DOHH2 (cell line): ENCODE measurements at regions not wholly inside any gene's neighbourhood (a gene's known extent, or its start where the extent isn't known, plus 50 kb on each side); places are given as distances from the start of the nearest gene placed in this dataset.
"Not testable (repeated sequence)": the region's sequence is repeated elsewhere in the genome, so short reads cannot be mapped to it uniquely, and the experiment has no call there.

ENCODE experiments used
- H3F3A ChIP-seq: fragments of 200-600 bp; sonication (generic), shearing (Covaris generic); 2 replicates; pipeline ENCODE4 v1.6.0; 2016; ENCODE audit warnings: antibody characterized with exemption, mild to moderate bottlenecking; ENCODE audit not compliant: control insufficient read depth, insufficient read depth
- H3K27ac ChIP-seq: fragments of 200-600 bp; sonication (generic); 2 replicates; pipeline ENCODE4 v1.5.1; 2014; ENCODE audit warnings: low read depth, mild to moderate bottlenecking, low read length, moderate library complexity
- H3K27me3 ChIP-seq: fragments of 200-600 bp; sonication (generic); 2 replicates; pipeline ENCODE4 v1.6.1; 2014; ENCODE audit warnings: mild to moderate bottlenecking, low read length, mixed read lengths; ENCODE audit not compliant: control insufficient read depth
- H3K36me3 ChIP-seq: fragments of 200-600 bp; sonication (generic); 2 replicates; pipeline ENCODE4 v1.6.1; 2014; ENCODE audit warnings: mild to moderate bottlenecking, low read length, moderate library complexity, mixed read lengths; ENCODE audit not compliant: control insufficient read depth
- H3K4me1 ChIP-seq: fragments of 200-600 bp; sonication (generic); 2 replicates; pipeline ENCODE4 v1.6.1; 2014; ENCODE audit warnings: mild to moderate bottlenecking, low read length, mixed read lengths; ENCODE audit not compliant: control insufficient read depth
- H3K4me2 ChIP-seq: fragments of 200-600 bp; sonication (generic); 2 replicates; pipeline ENCODE4 v1.6.0; 2014; ENCODE audit warnings: mild to moderate bottlenecking, low read length, moderate library complexity
- H3K4me3 ChIP-seq: fragments of 200-600 bp; sonication (generic); 2 replicates; pipeline ENCODE4 v1.5.1; 2014; ENCODE audit warnings: mild to moderate bottlenecking, low read length, mixed read lengths
- H3K79me2 ChIP-seq: fragments of 200-600 bp; sonication (generic); 2 replicates; pipeline ENCODE4 v1.6.1; 2014; ENCODE audit warnings: mild to moderate bottlenecking, low read length, mixed read lengths; ENCODE audit not compliant: control insufficient read depth
- H3K9me2 ChIP-seq: fragments of 200-600 bp; sonication (generic); replicated peaks from 2 replicates; pipeline ENCODE4 v1.6.1; 2014; ENCODE audit warnings: mild to moderate bottlenecking, low read length, mixed read lengths; ENCODE audit not compliant: control insufficient read depth
- H3K9me3 ChIP-seq: fragments of 200-600 bp; sonication (generic); 2 replicates; pipeline ENCODE4 v1.6.1; 2014; ENCODE audit warnings: antibody characterized with exemption, low read length, mixed read lengths; ENCODE audit not compliant: control insufficient read depth, insufficient read depth
- H4K20me1 ChIP-seq: fragments of 200-600 bp; sonication (generic); 2 replicates; pipeline ENCODE4 v1.6.0; 2014; ENCODE audit warnings: low read depth, mild to moderate bottlenecking, antibody characterized with exemption, low read length, moderate library complexity; ENCODE audit not compliant: control insufficient read depth, insufficient read depth
- CTCF ChIP-seq: fragments of 200-600 bp; sonication (generic); IDR thresholded peaks from one replicate; pipeline ENCODE4 v1.5.1; 2014; ENCODE audit warnings: antibody characterized with exemption, mild to moderate bottlenecking, low read depth, low read length; ENCODE audit not compliant: poor library complexity, severe bottlenecking
- EZH2phosphoT487 ChIP-seq: fragments of 200-600 bp; sonication (generic); IDR thresholded peaks from 2 replicates; pipeline ENCODE4 v1.6.1; 2017; ENCODE audit warnings: borderline replicate concordance, mild to moderate bottlenecking, antibody characterized with exemption, low read length, moderate library complexity, mixed read lengths

GRCh38 chr12:105507311-105508038 lies 177.0 kb downstream of the C12orf75 start:
- no peaks in the 10 kb centered on the region for H3K9me3 ChIP-seq
- peaks cover 3% of the 10 kb centered on the region; the same call in 1 of the 2 replicates for H3K27me3 ChIP-seq
- TF ChIP-seq EZH2phosphoT487: no peak
- TF ChIP-seq CTCF: no peak
- H3K79me2 ChIP-seq: no peaks in the 10 kb centered on the region
- H4K20me1 ChIP-seq: no peaks in the 10 kb centered on the region
- H3F3A ChIP-seq: no peaks in the 10 kb centered on the region
- H3K4me3 ChIP-seq: no peak overlapping the region
- no peaks in the 10 kb centered on the region for H3K4me1 ChIP-seq
- no peak overlapping the region for H3K4me2 ChIP-seq
- no peaks in the 10 kb centered on the region for H3K36me3 ChIP-seq
- no peak overlapping the region for H3K27ac ChIP-seq
- no peaks in the 10 kb centered on the region for H3K9me2 ChIP-seq

GRCh38 chr12:105508096-105508495 lies 177.6 kb downstream of the C12orf75 start:
- no peak for TF ChIP-seq CTCF
- no peak for TF ChIP-seq EZH2phosphoT487
- Histone ChIP-seq H4K20me1 (no peaks in the 10 kb centered on the region), H3K79me2 (no peaks in the 10 kb centered on the region), H3K27ac (no peak overlapping the region), H3K27me3 (peaks cover 3% of the 10 kb centered on the region; the same call in 1 of the 2 replicates), H3K4me2 (no peak overlapping the region), H3F3A (no peaks in the 10 kb centered on the region), H3K9me3 (no peaks in the 10 kb centered on the region), H3K9me2 (no peaks in the 10 kb centered on the region), H3K4me1 (no peaks in the 10 kb centered on the region), H3K4me3 (no peak overlapping the region), H3K36me3 (no peaks in the 10 kb centered on the region)

- H3K27ac ChIP-seq: no peak overlapping the region
Observed at GRCh38 chr12:105510526-105510925, 180.0 kb downstream of the C12orf75 start.

GRCh38 chr12:105512861-105513260 lies 182.4 kb downstream of the C12orf75 start:
- H3K4me2 ChIP-seq, H3K4me3 ChIP-seq, H3K4me1 ChIP-seq, H3K36me3 ChIP-seq, H3K79me2 ChIP-seq, H4K20me1 ChIP-seq, H3K9me3 ChIP-seq, H3K27me3 ChIP-seq, H3K9me2 ChIP-seq, H3K27ac ChIP-seq, H3F3A ChIP-seq: not testable (repeated sequence)

More at GRCh38 chr12:105510526-105510925, 180.0 kb downstream of the C12orf75 start:
- Histone ChIP-seq H3K9me3 (no peaks in the 10 kb centered on the region), H3K9me2 (no peaks in the 10 kb centered on the region), H3K4me1 (no peaks in the 10 kb centered on the region), H3K27me3 (peaks cover 3% of the 10 kb centered on the region; the same call in 1 of the 2 replicates), H3K79me2 (no peaks in the 10 kb centered on the region), H3K4me3 (no peak overlapping the region), H4K20me1 (no peaks in the 10 kb centered on the region), H3K36me3 (no peaks in the 10 kb centered on the region), H3K4me2 (no peak overlapping the region), H3F3A (no peaks in the 10 kb centered on the region)
- TF ChIP-seq EZH2phosphoT487: no peak
- TF ChIP-seq CTCF: no peak
